Hematopoietic multipotent progenitor cell treated with erythropoietin and hydrocortisone succinate and interleukin-3 and kit ligand, for 4 days (in vitro differentiated cells): ENCODE measurements at regions not wholly inside any gene's neighbourhood (a gene's known extent, or its start where the extent isn't known, plus 50 kb on each side); places are given as distances from the start of the nearest gene placed in this dataset.
"Not testable (repeated sequence)": the region's sequence is repeated elsewhere in the genome, so short reads cannot be mapped to it uniquely, and the experiment has no call there.

Experiments used
- DNase-seq: peaks from one replicate; pipeline ENCODE4 v3.0.0-alpha.2; 2015

GRCh38 chr6:109875973-109876372 lies 102.1 kb upstream of the GPR6 start:
- DNase-seq, result no peak

GRCh38 chr6:109877028-109878004 lies 100.8 kb upstream of the GPR6 start:
- DNase-seq, result no peak

- not testable (repeated sequence) for DNase-seq
Measured at GRCh38 chr6:109878005-109878690, 100.0 kb upstream of the GPR6 start.

GRCh38 chr6:109879081-109879480 lies 99.0 kb upstream of the GPR6 start:
- not testable (repeated sequence) for DNase-seq

- DNase-seq, result no peak
Measured at GRCh38 chr6:109879521-109879920, 98.6 kb upstream of the GPR6 start.

GRCh38 chr6:109881069-109881468 lies 97.0 kb upstream of the GPR6 start:
- DNase-seq, result not testable (repeated sequence)

- not testable (repeated sequence) for DNase-seq
Measured at GRCh38 chr6:109881953-109882490, 96.1 kb upstream of the GPR6 start.

GRCh38 chr6:109891924-109892323 lies 86.2 kb upstream of the GPR6 start:
- DNase-seq, result peak; percentile 43

- DNase-seq, result no peak
Measured at GRCh38 chr6:109892451-109893435, 85.4 kb upstream of the GPR6 start.

GRCh38 chr6:109893606-109894005 lies 84.5 kb upstream of the GPR6 start:
- no peak for DNase-seq

GRCh38 chr6:109894181-109894580 lies 83.9 kb upstream of the GPR6 start:
- peak; percentile 62 for DNase-seq

- DNase-seq, result no peak
Measured at GRCh38 chr6:109896341-109896740, 81.8 kb upstream of the GPR6 start.

- DNase-seq, result no peak
Measured at GRCh38 chr6:109897025-109897424, 81.1 kb upstream of the GPR6 start.

GRCh38 chr6:109897561-109898080 lies 80.5 kb upstream of the GPR6 start:
- DNase-seq, result no peak

GRCh38 chr6:109901976-109902375 lies 76.1 kb upstream of the GPR6 start:
- no peak for DNase-seq

- no peak for DNase-seq
Measured at GRCh38 chr6:109902870-109903269, 75.2 kb upstream of the GPR6 start.

GRCh38 chr6:109910571-109910970 lies 67.5 kb upstream of the GPR6 start:
- no peak for DNase-seq

- peak; percentile 60 for DNase-seq
Measured at GRCh38 chr6:109912118-109912517, 66.0 kb upstream of the GPR6 start.

GRCh38 chr6:109912952-109913351 lies 65.2 kb upstream of the GPR6 start:
- no peak for DNase-seq

GRCh38 chr6:109915748-109916147 lies 62.4 kb upstream of the GPR6 start:
- DNase-seq, result not testable (repeated sequence)

GRCh38 chr6:109916759-109917158 lies 61.4 kb upstream of the GPR6 start:
- DNase-seq, result no peak

- no peak for DNase-seq
Measured at GRCh38 chr6:109918227-109918626, 59.9 kb upstream of the GPR6 start.
